GM04504 (cell line): ENCODE measurements at regions not wholly inside any gene's neighbourhood (a gene's known extent, or its start where the extent isn't known, plus 50 kb on each side); places are given as distances from the start of the nearest gene placed in this dataset.

Experiments
- DNase-seq: peaks from one replicate; pipeline ENCODE4 v3.0.0-alpha.2; 2012; ENCODE audit warnings: low read depth

DNA sequence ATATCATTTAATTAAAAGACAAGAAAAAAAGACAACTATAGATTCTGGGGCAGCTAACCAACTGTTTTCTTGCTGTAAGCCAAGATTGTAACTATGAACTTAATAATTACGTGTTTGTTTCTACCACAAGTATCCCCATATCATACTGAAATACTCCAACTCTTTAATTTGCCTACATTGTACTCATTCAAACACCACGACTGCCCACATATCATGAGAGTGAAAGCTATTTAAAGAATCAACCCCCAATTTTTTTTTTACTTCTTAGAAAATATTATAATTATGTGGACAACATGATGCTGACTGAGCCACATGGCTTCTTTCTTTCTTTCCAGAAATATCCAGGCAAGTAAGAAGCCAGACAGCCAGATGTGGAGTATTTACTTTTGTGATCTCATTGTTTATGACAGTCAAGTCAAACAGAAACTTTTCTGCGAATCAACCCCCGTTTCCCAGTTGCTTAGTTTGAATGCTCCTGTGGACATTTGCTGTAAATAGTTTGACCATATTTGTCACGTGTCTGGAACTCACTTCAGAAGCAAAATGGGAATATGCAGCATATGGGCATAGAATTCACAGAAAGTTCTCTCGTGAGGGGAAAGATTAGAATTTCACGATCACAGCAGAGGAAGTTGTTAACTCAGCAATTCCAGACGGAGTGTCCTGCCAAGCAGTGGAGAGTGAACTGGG lies 126.8 kb upstream of the PSMD7 start:
- DNase-seq, result no peak

DNA sequence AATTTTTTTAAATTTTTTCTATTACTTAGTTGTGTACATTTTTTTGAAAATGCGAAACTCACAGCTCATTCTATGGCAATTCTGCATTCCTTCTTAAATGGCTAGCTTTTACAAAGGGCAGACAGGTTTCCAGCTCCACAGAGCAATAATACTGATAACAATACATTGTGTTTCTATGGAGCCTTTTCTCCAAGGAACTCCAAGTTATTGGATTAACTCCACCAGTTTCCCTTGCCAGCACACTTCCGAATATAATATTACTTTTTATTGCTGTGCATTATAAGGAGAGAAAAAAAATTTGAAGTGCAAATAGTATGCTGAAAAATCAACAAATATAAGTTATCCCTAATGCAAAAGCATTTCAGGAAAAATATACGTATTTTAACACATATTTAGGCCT lies 127.5 kb upstream of the PSMD7 start:
- no peak for DNase-seq

DNA sequence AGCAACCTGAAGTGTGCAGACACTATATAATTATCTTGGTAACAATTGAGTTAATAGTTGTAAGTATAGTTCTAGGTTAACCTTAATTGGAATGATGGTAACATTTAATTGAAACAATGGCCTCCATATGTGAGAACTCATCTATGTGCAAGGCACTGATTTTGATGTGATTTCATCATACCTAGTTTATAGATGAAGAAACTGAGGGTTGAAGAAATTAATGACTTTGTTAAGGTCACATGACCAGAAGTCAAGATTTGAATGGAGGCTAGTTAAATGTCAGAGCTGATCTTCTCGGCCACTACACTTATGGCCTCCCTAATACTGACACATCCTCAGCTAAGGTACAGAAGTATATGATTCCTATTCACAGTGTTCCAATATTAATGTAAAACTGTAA lies 128.2 kb upstream of the PSMD7 start:
- DNase-seq, result no peak

DNA sequence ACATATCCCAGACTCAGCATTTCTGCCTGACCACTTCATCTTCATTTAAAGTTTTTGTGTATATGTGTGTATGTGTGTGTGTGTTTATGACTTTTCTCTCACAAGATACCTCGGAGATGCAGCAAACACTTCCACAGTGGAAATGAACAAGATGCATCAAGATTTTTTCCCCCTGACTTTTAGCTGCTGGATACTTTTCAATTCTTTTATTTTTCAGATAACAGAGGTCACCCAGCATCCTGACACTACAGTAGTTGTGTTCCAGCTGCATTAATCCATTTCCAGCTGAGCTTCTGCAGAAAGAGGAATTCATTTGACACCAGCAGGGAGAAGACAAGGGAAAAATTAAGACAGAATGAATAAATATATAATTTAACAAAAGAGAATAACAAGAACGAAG lies 130.2 kb upstream of the PSMD7 start:
- no peak for DNase-seq

DNA sequence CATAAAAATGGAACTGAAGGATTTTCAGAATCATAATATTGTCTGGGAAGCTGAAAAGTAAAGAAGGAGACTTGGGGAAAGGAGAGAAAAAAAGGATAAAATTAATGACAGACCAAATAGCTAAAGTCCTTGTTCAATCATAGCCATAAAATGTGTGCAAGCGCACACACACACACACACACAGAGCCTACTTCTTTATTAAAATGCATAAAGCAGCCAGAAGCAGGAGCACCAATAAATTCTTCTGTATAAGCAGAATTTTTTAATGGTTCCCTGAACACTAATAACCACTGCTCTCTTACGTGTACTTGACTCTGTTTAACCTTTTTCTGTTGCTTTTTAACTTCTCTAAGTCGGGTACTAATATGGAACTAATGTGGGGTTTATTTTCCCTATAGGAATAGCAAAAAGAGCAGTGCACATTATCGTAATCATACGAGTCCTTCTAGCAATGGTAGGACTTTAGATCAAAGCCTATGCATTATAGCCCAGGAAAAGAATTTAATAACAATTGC lies 131.0 kb upstream of the PSMD7 start:
- no peak for DNase-seq

DNA sequence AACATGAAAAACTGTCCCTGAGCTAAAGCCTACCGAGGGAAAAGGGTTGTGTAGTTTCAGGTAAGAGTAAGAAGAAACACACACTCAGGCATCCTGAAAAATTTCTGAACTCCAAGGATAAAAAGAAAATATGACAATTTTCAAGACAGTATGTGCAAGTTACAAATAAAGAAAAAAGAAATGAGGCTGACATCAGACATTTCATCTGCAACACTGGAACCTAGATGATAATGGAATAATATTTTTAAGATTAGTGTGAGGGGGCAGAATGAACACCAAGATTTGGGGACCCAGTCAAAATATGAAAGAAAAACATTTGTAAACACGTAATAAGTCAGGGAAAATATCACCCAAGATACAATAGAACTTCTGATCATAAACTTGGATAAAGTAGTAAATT lies 135.9 kb upstream of the PSMD7 start:
- no peak for DNase-seq

DNA sequence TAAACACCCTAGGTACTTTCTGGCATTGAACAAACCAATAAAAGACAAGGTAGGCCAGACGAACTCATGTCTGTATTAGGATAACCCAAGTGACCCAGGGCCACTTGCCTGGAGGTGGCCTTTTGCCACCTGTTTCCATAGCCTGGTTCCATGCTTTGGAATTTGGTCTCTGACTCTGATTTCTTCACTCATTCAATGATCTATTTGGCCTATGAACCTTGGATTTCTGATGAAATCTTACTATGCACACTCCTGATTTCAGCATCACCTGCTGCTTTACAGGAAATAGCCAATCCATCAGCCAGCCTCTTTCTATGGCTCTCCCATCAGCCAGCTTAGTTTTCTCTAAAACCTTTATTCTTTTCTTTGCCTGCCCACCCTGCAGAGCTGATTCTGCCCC lies 142.8 kb upstream of the PSMD7 start:
- no peak for DNase-seq

DNA sequence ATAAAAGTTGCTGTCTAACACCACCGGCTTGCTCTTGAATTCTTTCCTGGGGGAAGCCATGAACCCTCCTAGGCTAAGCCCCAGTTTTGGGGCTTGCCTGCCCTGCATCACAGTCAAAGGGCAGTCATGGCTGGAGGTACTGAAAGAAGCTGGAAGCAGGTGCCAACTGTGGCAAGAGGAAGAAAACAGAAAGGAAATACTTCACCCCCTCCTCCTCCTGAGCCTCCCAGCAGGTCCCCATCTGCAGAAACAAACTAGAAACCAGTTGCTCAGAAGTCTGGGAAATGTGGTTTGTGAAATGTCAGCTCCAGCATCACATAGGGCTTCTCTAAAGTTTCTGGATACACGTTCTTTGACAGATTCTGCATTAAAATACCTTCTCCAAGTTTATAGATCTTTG lies 150.0 kb upstream of the PSMD7 start:
- no peak for DNase-seq

DNA sequence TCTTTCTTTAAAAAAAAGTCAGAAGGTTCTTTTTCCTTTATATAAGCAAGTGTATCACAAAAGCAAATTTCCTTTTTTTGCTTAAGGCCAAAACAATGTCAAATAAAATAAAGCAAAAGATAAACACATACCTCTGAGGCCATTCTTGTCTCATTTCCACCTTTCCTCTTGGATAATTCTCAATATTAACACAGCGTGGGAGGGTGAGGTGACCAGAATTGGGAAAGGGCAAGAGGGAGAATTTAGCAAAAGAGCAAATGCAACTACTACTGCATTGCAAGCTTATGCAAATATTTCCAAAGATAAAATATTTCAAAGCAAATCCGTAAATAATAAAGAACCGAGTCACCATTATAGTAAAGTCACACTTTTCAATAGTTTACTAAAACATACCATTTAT lies 153.4 kb upstream of the PSMD7 start:
- DNase-seq, result no peak

DNA sequence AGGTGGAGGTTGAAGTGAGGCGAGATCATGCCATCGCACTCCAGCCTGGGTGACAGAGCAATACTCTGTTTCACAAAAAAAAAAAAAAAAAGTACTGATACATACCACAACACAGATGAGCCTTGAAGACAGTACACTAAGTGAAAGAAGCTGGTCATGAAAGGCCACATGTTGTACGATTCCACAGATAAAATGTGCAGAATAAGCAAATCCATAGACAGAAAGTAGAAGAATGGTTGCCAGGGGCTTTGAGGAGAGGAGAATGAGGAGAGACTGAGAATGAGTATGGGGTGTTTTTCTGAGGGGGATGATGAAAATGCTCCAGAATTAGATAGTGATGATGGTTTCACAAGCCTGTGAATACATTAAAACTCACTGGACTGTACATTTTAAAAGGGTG lies 155.6 kb upstream of the PSMD7 start:
- DNase-seq, result no peak

DNA sequence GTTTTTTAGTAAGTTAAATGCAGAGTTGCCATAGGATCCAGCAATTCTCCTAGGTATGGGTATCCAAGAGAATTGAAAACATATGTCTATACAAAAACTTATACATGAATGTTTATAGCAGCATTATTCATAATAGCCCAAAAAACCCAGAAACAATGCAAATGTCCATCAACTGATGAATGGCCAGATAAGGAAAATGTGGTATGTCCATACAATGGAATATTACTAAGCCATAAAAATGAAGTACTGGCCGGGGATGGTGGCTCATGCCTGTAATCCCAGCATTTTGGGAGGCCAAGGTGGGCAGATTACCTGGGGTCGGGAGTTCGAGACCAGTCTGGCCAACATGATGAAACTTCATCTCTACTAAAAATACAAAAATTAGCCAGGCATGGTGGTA lies 156.1 kb upstream of the PSMD7 start:
- DNase-seq, result no peak

DNA sequence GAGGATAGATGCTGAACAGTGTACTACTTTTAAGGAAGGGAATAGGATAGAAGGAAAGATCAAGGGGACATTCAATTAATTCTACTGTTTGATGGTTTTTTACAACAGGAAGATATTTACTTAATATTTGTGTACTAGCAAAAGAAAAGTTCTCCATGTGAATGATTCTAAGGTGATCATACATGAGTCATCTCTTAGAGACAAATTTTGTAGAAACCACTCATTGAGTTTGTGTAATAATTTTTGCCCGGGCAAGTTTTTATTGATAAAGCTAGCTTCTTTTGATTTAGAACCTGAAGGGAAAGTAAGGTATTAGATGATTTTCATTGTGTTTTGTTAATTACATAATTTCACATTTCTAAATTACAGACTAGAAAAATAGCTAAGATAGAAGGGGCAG lies 172.8 kb upstream of the PSMD7 start:
- DNase-seq, result no peak

DNA sequence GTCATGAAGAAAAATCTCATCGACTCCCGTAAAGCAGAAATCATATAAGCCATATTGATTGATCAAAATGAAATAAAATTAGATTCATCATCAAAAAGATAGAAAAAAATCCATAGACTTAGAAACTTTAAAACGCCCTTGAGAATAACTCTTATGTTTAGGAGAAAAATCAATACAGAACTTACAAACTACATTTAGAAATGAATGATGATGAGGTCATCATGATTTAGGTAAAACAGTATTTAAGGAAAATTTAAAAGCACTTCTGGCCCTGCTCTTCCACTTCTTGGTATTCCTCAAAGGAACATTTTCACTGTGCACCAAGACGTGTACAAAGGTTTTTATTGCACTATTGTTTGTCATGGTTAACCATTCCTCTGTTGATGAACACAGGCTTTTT lies 173.4 kb upstream of the PSMD7 start:
- no peak for DNase-seq

DNA sequence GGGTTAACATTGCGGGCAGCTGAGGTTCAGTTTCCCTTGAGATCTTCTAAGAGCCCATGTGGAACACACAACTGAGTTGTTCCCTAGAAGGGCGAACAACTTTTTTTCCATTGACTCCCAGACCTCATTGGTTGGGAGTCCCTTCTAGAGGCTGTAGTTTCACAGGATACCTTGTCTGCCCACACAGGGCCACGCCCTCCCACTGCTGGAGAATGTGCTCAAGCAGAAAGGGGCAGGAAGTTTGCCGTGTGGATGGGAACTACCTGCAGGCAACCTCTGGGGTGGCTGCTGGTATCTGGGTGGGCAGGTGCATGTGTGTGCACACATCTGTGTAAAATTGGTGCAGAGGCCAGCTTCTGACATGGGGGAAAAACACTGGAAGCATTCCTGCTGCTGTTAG lies 178.8 kb upstream of the PSMD7 start:
- no peak for DNase-seq

DNA sequence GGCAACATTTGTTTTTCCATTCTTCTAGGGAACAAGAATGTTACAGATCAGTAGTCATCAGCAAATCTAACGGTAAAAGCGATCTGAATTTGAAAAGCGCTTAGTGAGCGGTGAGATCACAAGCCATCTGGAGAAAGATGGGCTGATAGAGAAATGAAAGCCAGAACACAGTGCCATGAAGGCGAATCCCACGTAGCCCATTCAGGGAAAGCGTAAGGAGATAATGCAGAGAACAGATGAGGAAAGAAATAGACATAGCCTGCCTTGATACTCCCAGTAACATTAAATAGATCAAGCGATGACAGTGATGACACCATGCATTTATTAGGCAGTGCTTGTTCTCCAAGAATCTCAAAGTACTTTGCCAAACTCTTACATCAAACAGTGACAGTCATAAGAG lies 183.1 kb upstream of the PSMD7 start:
- no peak for DNase-seq

DNA sequence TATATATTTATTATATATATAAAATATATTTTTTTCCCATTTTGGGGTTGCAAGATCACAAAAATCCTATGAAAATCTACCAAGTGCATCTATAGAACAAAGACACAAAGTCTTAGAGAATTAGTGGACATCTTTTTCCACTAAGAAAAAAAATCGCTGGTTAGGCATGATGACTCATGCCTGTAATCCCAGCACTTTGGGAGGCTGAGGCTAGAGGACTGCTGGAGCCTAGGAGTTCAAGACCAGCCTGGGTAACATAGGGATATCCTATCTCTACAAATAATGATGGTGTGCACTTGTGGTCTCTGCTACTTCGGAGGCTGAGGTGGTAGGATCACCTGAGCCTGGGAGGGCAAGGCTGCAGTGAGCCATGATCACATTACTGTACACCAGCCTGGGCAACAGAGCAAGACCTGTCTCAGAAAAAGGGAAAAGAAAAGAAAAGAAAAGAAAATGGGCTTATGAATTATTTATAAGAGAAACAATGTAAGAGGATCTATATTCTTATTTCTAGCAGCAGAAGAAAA lies 185.1 kb upstream of the PSMD7 start:
- DNase-seq, result no peak

DNA sequence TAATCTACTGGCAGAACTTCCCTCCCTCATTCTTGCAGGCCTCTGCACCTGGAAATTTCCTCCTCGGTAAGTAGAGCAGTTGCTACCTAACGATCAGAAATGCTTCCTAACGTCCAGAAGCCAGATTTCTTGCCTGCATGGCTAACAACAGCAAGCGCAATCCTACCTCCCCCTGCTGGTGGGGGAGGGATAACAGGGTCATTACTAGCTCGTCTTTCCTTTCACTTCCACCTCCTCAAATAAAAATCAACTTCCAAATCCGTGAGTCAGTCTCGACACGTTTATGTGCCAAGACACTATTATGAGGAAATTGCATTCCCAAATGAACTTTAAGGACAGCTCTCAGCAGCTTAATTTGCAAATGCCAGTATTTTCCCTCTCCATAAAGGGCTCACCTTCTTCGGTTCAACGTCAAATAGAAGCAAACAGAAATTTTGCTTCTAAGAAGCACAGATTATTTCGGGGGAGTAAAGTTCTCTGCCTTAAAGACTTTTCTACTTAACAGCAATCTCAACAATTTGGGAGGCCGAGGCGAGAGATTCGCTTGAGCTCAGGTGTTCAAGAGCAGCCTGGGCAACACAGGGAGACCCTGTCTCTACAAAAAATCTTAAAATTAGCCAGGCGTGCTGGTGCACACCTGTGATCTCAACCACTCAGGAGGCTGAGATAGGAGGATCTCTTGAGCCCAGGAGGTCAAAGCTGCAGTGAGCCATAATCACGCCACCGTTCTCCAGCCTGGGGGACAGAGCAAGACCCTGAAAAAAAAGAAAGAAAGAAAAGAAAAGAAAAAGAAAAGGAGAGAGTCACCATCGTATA lies 188.6 kb upstream of the PSMD7 start:
- DNase-seq, result no peak

DNA sequence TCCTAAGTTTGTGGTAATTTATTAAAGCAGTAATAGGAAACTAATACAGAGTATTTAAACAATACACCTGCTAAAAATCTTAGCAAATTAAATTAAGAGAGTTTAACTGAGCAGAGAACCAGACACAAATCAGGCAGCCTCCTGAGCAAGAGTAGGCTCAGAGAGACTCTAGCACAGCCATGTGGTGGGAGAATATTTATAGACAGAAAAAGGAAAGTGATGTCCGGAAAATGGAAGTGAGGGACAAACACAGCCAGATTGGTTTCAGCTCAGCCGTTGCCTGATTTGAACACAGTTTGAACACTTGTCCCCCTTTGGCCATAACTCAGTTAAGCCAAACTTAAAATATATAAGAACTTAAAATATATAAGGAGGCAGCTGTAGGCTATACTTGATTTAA lies 192.6 kb upstream of the PSMD7 start:
- no peak for DNase-seq

DNA sequence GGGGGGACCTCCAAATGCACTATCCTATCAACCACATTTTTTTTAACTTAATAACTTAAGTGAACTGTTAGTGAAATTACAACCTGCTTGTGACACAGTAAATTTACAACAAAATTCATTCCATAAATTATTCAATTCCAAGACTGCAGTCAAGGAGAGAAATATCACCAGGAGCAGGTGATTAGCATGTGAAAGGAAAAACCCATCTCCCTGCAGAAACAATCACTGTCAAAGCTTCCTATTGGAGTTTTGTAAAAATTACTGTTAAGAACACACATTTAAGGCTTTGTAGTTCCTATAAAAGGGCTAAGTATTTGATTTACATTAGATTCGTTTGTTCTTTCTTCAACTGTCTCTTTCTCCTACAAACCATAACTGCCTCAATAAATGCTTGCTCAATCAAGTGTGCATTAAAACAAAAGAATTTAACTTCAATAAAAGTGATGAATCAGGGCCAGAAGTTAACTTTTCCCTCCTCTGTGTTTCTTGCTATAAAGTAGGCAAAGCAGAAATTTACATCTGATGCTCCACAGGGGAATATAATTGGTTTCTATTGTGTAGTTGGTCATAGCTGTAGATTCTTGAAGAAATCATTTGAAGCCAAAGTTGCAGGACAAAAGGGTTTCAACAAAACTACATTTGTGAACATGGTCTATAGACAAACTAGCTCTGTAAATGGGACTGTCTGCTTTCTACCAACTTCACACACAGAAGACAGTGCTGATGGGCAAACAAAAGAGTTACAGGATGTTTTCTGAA lies 195.1 kb upstream of the PSMD7 start:
- DNase-seq, result no peak

DNA sequence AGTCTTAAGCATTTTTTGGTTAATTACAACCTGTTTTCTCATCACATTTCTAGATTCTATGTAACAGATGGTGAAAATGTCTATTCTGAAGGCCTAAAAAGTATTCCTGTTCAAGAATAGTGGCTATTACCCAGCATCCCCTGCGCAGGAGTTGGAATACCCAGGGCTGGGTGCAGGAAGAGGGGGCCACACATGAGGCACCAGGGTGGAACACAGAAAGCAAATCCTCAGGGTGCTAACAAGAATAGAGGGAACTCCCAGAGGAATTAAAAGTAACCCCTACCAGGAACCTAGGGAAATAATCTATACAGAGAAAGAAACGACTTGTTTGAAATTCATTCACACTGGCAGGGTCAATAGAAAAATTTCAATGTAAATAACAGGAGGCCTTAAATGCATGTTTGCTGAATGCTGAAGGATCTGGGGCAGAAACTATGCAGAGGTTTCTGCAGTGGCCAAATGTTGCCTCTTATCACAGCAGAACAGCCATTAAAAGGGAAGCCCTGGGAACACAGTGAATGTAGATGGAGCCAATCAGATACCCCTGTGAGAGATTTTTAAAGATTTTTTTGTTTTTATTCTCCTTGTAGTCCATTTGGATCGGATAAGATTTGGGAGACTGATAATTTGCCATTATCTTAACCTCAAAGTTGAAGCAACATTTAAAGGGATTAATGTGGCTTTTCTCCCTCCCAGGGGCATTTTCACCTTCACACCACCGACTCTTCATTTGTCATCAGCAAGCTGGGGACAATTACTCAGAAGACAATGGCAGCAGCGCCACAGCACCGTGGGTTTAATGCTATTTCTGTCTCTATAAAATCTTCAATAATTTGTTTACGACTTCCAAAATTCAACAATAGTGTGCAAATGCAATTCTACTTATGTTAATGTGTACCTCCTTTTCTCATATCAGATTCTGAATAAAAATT lies 196.0 kb upstream of the PSMD7 start:
- DNase-seq, result no peak

DNA sequence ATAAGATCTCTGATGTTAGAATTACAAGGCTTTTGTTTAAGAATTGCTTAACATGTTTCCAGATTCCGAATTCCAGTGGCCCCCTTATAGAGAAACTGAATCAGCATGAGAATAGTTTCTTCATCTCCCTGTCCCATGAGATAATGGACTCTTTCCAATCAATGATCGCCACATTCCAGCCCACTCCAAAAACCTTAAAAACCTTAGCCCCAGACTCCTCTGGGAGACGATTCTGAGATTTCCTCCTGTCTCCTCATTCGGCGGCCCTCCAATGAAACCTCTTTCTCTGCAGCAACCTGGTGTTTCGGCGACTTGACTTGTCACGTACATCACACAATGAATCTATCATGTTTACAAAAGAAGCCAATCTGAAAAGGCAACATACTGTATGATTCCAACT lies 197.1 kb upstream of the PSMD7 start:
- no peak for DNase-seq

DNA sequence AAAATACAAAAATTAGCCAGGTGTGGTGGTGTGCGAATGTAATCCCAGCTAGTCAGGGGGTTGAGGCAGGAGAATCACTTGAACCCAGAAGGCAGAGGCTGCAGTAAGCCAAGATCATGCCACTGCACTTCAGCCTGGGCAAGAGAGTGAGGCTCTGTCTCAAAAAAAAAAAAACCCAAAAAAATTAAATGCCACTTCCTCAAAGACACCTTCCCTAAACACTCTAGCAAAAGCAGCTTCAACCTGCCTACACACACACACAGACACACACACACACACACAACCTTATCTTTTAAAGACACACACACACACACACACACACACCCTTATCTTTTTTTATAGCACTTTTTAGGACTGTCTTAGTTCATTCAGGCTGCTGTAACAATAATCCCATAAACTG lies 201.7 kb upstream of the PSMD7 start:
- DNase-seq, result no peak
